ENCODE measurements at regions not wholly inside any gene's neighbourhood (a gene's known extent, or its start where the extent isn't known, plus 50 kb on each side); places are given as distances from the start of the nearest gene placed in this dataset.

GRCh38 chr5:89428624-89429023, 545.6 kb upstream of the MEF2C start:
- TF ChIP-seq, protein P1, sequence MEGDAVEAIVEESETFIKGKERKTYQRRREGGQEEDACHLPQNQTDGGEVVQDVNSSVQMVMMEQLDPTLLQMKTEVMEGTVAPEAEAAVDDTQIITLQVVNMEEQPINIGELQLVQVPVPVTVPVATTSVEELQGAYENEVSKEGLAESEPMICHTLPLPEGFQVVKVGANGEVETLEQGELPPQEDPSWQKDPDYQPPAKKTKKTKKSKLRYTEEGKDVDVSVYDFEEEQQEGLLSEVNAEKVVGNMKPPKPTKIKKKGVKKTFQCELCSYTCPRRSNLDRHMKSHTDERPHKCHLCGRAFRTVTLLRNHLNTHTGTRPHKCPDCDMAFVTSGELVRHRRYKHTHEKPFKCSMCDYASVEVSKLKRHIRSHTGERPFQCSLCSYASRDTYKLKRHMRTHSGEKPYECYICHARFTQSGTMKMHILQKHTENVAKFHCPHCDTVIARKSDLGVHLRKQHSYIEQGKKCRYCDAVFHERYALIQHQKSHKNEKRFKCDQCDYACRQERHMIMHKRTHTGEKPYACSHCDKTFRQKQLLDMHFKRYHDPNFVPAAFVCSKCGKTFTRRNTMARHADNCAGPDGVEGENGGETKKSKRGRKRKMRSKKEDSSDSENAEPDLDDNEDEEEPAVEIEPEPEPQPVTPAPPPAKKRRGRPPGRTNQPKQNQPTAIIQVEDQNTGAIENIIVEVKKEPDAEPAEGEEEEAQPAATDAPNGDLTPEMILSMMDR (IDR thresholded peaks at IDR 0.05) = no peak
- no peak for TF ChIP-seq POLR2AphosphoS5 (IDR thresholded peaks at IDR 0.05)
- TF ChIP-seq POLR2A (IDR thresholded peaks at IDR 0.05) = no peak
- TF ChIP-seq EP300 (IDR thresholded peaks at IDR 0.05) = no peak
